ENCODE measurements at regions not wholly inside any gene's neighbourhood (a gene's known extent, or its start where the extent isn't known, plus 50 kb on each side); places are given as distances from the start of the nearest gene placed in this dataset.

GRCh38 chr4:60605646-60606354, 594.3 kb upstream of the ADGRL3 start:
- H3K4me3 ChIP-seq (ENCODE audit: low read length) = no peak overlapping the region
- TF ChIP-seq CTCF (conservative IDR thresholded peaks at IDR 0.05; ENCODE audit: low read depth, low read length) = no peak
- DNase-seq (ENCODE audit: low read depth) = no peak

GRCh38 chr4:60611762-60612496, 588.2 kb upstream of the ADGRL3 start:
- no peak for TF ChIP-seq CTCF (conservative IDR thresholded peaks at IDR 0.05; ENCODE audit: low read depth, low read length)
- DNase-seq (ENCODE audit: low read depth) = peak; percentile 17

GRCh38 chr4:60617731-60618130, 582.4 kb upstream of the ADGRL3 start:
- H3K4me3 ChIP-seq (ENCODE audit: low read length) = no peak overlapping the region
- no peak for DNase-seq (ENCODE audit: low read depth)
- TF ChIP-seq CTCF (conservative IDR thresholded peaks at IDR 0.05; ENCODE audit: low read depth, low read length) = no peak

More at GRCh38 chr4:60611762-60612496, 588.2 kb upstream of the ADGRL3 start:
- H3K4me3 ChIP-seq (ENCODE audit: low read length) = no peak overlapping the region

- no peak for TF ChIP-seq CTCF (conservative IDR thresholded peaks at IDR 0.05; ENCODE audit: low read depth, low read length)
- H3K4me3 ChIP-seq (ENCODE audit: low read length) = no peak overlapping the region
- DNase-seq (ENCODE audit: low read depth) = peak; percentile 11
Observed at GRCh38 chr4:60619531-60620305, 580.4 kb upstream of the ADGRL3 start.

GRCh38 chr4:60637976-60638375, 562.1 kb upstream of the ADGRL3 start:
- H3K4me3 ChIP-seq (ENCODE audit: low read length) = no peak overlapping the region
- no peak for DNase-seq (ENCODE audit: low read depth)
- TF ChIP-seq CTCF (conservative IDR thresholded peaks at IDR 0.05; ENCODE audit: low read depth, low read length) = no peak

GRCh38 chr4:60648774-60649173, 551.4 kb upstream of the ADGRL3 start:
- no peak for DNase-seq (ENCODE audit: low read depth)
- no peak overlapping the region for H3K4me3 ChIP-seq (ENCODE audit: low read length)
- TF ChIP-seq CTCF (conservative IDR thresholded peaks at IDR 0.05; ENCODE audit: low read depth, low read length) = no peak

Measured in retinal pigment epithelial cell (primary cell).